Liver (tissue), 7 donors: ENCODE measurements at regions not wholly inside any gene's neighbourhood (a gene's known extent, or its start where the extent isn't known, plus 50 kb on each side); places are given as distances from the start of the nearest gene placed in this dataset.

Source experiments
- DNase-seq: peaks from one replicate; pipeline ENCODE4 v3.0.0-alpha.2; 2017; ENCODE audit warnings: low spot score
- H3K27ac ChIP-seq, 2 donors: one replicate each; pipeline ENCODE4 v1.7.0; 2013; ENCODE audit warnings: inconsistent platforms in 2 of 2, low read length in 2 of 2, control low read depth in 1 of 2, low read depth in 1 of 2, mild to moderate bottlenecking in 1 of 2
- H3K27me3 ChIP-seq, 4 donors: one replicate each; pipeline versions ENCODE4 v1.6.1 to v1.7.0; 2013; ENCODE audit warnings: low read length in 3 of 4, inconsistent platforms in 1 of 4, mild to moderate bottlenecking in 1 of 4, moderate library complexity in 1 of 4; ENCODE audit not compliant: control insufficient read depth in 4 of 4, insufficient read depth in 4 of 4
- H3K36me3 ChIP-seq, 4 donors: one replicate each; pipeline versions ENCODE4 v1.6.1 to v1.7.0; 2013; ENCODE audit warnings: low read length in 3 of 4, mild to moderate bottlenecking in 3 of 4, low read depth in 1 of 4, moderate library complexity in 1 of 4; ENCODE audit not compliant: control insufficient read depth in 4 of 4, insufficient read depth in 3 of 4
- H3K4me1 ChIP-seq, 4 donors: one replicate each; pipeline versions ENCODE4 v1.6.1 to v1.7.0; 2013; ENCODE audit warnings: low read length in 3 of 4, mild to moderate bottlenecking in 3 of 4, moderate library complexity in 1 of 4; ENCODE audit not compliant: control insufficient read depth in 4 of 4, insufficient read depth in 4 of 4
- H3K4me3 ChIP-seq, 3 donors: one replicate each; pipeline versions ENCODE4 v1.6.1 to v1.7.0; 2013; ENCODE audit warnings: low read length in 3 of 3, control low read depth in 1 of 3, low read depth in 1 of 3, mild to moderate bottlenecking in 1 of 3
- H3K9ac ChIP-seq, 2 donors: one replicate each; pipeline ENCODE4 v1.7.0; 2013; ENCODE audit warnings: low read length in 2 of 2, mild to moderate bottlenecking in 2 of 2, moderate library complexity in 2 of 2, control low read depth in 1 of 2, low read depth in 1 of 2
- H3K9me3 ChIP-seq, 4 donors: one replicate each; pipeline versions ENCODE4 v1.6.1 to v1.7.0; 2013; ENCODE audit warnings: low read length in 3 of 4; ENCODE audit not compliant: control insufficient read depth in 4 of 4
- EGR1 ChIP-seq, 2 donors: IDR thresholded peaks; 2 replicates each; pipeline ENCODE4 v1.6.1; 2016 to 2018; ENCODE audit warnings: antibody characterized with exemption in 2 of 2, low read depth in 2 of 2
- FOXA1 ChIP-seq: IDR thresholded peaks from 2 replicates; pipeline ENCODE4 v1.6.1; 2016; ENCODE audit warnings: antibody characterized with exemption
- FOXA2 ChIP-seq: IDR thresholded peaks from 2 replicates; pipeline ENCODE4 v1.6.1; 2016; ENCODE audit warnings: antibody characterized with exemption
- GABPA ChIP-seq, 2 donors: IDR thresholded peaks in 1 of 2; conservative IDR thresholded peaks in 1 of 2; 2 replicates each; pipeline ENCODE4 v1.6.1; 2016; ENCODE audit warnings: antibody characterized with exemption in 2 of 2, mild to moderate bottlenecking in 1 of 2, moderate library complexity in 1 of 2
- HNF4A ChIP-seq, 2 donors: conservative IDR thresholded peaks; 2 replicates each; pipeline ENCODE4 v1.6.1; 2016; ENCODE audit warnings: antibody characterized with exemption in 2 of 2, mild to moderate bottlenecking in 2 of 2
- HNF4G ChIP-seq: IDR thresholded peaks from 2 replicates; pipeline ENCODE4 v1.6.1; 2016; ENCODE audit warnings: antibody characterized with exemption
- JUND ChIP-seq, 2 donors: IDR thresholded peaks; 2 replicates each; pipeline ENCODE4 v1.6.1; 2016; ENCODE audit warnings: antibody characterized with exemption in 2 of 2
- NR2F2 ChIP-seq: IDR thresholded peaks from 2 replicates; pipeline ENCODE4 v1.6.1; 2016; ENCODE audit warnings: antibody characterized with exemption
- RAD21 ChIP-seq, 2 donors: IDR thresholded peaks; 2 replicates each; pipeline ENCODE4 v1.6.1; 2016; ENCODE audit warnings: antibody characterized with exemption in 2 of 2, mild to moderate bottlenecking in 2 of 2
- RXRA ChIP-seq, 2 donors: IDR thresholded peaks; 2 replicates each; pipeline ENCODE4 v1.6.1; 2017 to 2018; ENCODE audit warnings: antibody characterized with exemption in 2 of 2, mild to moderate bottlenecking in 1 of 2
- SP1 ChIP-seq: IDR thresholded peaks from 2 replicates; pipeline ENCODE4 v1.6.1; 2018; ENCODE audit warnings: antibody characterized with exemption, mild to moderate bottlenecking
- TAF1 ChIP-seq: conservative IDR thresholded peaks from 2 replicates; pipeline ENCODE4 v1.6.1; 2016; ENCODE audit warnings: antibody characterized with exemption, mild to moderate bottlenecking
- YY1 ChIP-seq: IDR thresholded peaks from 2 replicates; pipeline ENCODE4 v1.6.1; 2016; ENCODE audit warnings: antibody characterized with exemption, mild to moderate bottlenecking
- WGBS: extraction: QIAGEN DNeasy Blood & Tissue Kit; methylation state at CpG from one replicate; pipeline ENCODE4 v1.1.7; 2013; 5-methylcytosine and 5-hydroxymethylcytosine counted together
- TF ChIP-seq, protein P1 (sequence below): IDR thresholded peaks from 2 replicates; pipeline ENCODE4 v1.6.1; 2016; ENCODE audit warnings: antibody characterized with exemption, mild to moderate bottlenecking
- TF ChIP-seq, protein P2 (sequence below): IDR thresholded peaks from 2 replicates; pipeline ENCODE4 v1.6.1; 2016; ENCODE audit warnings: antibody characterized with exemption
- TF ChIP-seq, protein P3 (sequence below): IDR thresholded peaks from 2 replicates; pipeline ENCODE4 v1.6.1; 2016; ENCODE audit warnings: antibody characterized with exemption
- TF ChIP-seq, protein P4 (sequence below): IDR thresholded peaks from 2 replicates; pipeline ENCODE4 v1.6.1; 2016; ENCODE audit warnings: antibody characterized with exemption
- donor health status: healthy.
- donor health status: healthy.
- donor health status: healthy.
- donor health status: healthy.

DNA sequence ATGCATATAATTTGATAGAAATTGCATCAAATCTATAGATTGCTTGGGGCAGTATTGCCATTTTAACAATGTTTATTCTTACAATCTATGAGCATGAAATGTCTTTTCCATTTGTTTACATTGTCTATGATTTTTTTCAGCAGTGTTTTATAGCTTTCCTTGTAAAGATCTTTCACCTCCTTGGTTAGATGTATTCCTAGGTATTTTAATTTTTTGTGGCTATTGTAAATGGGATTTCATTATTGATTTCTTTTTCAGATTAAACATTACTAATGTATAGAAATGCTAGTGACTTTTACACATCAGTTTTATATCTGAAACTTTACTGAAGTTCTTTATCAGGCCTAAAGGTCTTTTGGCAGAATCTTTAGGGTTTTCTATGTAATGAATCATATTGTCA is 237.6 kb upstream of the STAC start:
- no peak overlapping the region for H3K9ac ChIP-seq
- H3K27me3 ChIP-seq = no peaks in the 10 kb centered on the region
- no peak overlapping the region for H3K4me3 ChIP-seq
- no peak for DNase-seq
- TF ChIP-seq, protein P1, sequence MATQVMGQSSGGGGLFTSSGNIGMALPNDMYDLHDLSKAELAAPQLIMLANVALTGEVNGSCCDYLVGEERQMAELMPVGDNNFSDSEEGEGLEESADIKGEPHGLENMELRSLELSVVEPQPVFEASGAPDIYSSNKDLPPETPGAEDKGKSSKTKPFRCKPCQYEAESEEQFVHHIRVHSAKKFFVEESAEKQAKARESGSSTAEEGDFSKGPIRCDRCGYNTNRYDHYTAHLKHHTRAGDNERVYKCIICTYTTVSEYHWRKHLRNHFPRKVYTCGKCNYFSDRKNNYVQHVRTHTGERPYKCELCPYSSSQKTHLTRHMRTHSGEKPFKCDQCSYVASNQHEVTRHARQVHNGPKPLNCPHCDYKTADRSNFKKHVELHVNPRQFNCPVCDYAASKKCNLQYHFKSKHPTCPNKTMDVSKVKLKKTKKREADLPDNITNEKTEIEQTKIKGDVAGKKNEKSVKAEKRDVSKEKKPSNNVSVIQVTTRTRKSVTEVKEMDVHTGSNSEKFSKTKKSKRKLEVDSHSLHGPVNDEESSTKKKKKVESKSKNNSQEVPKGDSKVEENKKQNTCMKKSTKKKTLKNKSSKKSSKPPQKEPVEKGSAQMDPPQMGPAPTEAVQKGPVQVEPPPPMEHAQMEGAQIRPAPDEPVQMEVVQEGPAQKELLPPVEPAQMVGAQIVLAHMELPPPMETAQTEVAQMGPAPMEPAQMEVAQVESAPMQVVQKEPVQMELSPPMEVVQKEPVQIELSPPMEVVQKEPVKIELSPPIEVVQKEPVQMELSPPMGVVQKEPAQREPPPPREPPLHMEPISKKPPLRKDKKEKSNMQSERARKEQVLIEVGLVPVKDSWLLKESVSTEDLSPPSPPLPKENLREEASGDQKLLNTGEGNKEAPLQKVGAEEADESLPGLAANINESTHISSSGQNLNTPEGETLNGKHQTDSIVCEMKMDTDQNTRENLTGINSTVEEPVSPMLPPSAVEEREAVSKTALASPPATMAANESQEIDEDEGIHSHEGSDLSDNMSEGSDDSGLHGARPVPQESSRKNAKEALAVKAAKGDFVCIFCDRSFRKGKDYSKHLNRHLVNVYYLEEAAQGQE = no peak
- no peak for TF ChIP-seq NR2F2
- no peak for TF ChIP-seq HNF4G
- TF ChIP-seq HNF4A (conservative IDR thresholded peaks at IDR 0.05) = no peak
- no peak for TF ChIP-seq YY1
- TF ChIP-seq FOXA1 = no peak
- TF ChIP-seq GABPA (IDR thresholded peaks at IDR 0.05 in 1 of 2, conservative IDR thresholded peaks at IDR 0.05 in 1 of 2) = no peak
- TF ChIP-seq JUND (IDR thresholded peaks at IDR 0.05) = no peak
- no peak for TF ChIP-seq RAD21 (IDR thresholded peaks at IDR 0.05)
- TF ChIP-seq RXRA (IDR thresholded peaks at IDR 0.05) = no peak
- TF ChIP-seq, protein P2, sequence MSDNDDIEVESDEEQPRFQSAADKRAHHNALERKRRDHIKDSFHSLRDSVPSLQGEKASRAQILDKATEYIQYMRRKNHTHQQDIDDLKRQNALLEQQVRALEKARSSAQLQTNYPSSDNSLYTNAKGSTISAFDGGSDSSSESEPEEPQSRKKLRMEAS = no peak
- TF ChIP-seq, protein P3, sequence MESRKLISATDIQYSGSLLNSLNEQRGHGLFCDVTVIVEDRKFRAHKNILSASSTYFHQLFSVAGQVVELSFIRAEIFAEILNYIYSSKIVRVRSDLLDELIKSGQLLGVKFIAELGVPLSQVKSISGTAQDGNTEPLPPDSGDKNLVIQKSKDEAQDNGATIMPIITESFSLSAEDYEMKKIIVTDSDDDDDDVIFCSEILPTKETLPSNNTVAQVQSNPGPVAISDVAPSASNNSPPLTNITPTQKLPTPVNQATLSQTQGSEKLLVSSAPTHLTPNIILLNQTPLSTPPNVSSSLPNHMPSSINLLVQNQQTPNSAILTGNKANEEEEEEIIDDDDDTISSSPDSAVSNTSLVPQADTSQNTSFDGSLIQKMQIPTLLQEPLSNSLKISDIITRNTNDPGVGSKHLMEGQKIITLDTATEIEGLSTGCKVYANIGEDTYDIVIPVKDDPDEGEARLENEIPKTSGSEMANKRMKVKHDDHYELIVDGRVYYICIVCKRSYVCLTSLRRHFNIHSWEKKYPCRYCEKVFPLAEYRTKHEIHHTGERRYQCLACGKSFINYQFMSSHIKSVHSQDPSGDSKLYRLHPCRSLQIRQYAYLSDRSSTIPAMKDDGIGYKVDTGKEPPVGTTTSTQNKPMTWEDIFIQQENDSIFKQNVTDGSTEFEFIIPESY = no peak
- no peak for TF ChIP-seq TAF1
- TF ChIP-seq EGR1 (IDR thresholded peaks at IDR 0.05; ENCODE audit: low read depth in 2 of 2) = no peak
- no peaks in the 10 kb centered on the region for H3K36me3 ChIP-seq
- no peaks in the 10 kb centered on the region for H3K9me3 ChIP-seq
- no peak overlapping the region for H3K27ac ChIP-seq
- no peaks in the 10 kb centered on the region for H3K4me1 ChIP-seq

DNA sequence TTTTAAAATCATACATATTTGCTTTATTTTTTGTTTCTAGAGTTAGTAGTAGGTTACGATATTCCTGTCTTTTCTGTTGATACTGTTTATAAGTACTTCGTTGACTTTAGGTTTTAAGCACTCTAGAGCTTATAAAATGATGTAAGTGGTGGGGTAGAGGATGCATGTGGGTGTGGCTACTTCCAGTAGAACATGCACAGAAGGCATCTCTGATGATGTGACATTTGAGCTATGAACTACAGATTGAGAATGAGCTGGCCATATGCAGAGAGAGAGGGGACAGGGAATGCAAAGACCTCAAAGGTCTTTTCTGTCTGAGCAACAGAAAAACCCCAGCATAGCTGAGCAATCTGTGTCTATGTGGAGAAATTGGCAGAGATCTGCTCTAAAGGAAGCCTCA is 233.9 kb upstream of the STAC start:
- WGBS = 83% methylated on average over 2 of the region's 2 CpGs
- DNase-seq = no peak
- no peaks in the 10 kb centered on the region for H3K27me3 ChIP-seq
- no peak overlapping the region for H3K27ac ChIP-seq
- TF ChIP-seq GABPA (IDR thresholded peaks at IDR 0.05 in 1 of 2, conservative IDR thresholded peaks at IDR 0.05 in 1 of 2) = no peak
- TF ChIP-seq, protein P2 = no peak
- TF ChIP-seq, protein P4, sequence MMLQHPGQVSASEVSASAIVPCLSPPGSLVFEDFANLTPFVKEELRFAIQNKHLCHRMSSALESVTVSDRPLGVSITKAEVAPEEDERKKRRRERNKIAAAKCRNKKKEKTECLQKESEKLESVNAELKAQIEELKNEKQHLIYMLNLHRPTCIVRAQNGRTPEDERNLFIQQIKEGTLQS = no peak
- TF ChIP-seq JUND (IDR thresholded peaks at IDR 0.05) = no peak
- no peak for TF ChIP-seq HNF4A (conservative IDR thresholded peaks at IDR 0.05)
- no peak for TF ChIP-seq FOXA1
- no peak for TF ChIP-seq FOXA2
- TF ChIP-seq RAD21 (IDR thresholded peaks at IDR 0.05) = no peak
- no peak for TF ChIP-seq NR2F2
- TF ChIP-seq SP1 = no peak
- no peak overlapping the region for H3K9ac ChIP-seq
- no peak overlapping the region for H3K4me3 ChIP-seq
- H3K4me1 ChIP-seq = no peaks in the 10 kb centered on the region
- no peaks in the 10 kb centered on the region for H3K9me3 ChIP-seq
- H3K36me3 ChIP-seq = no peaks in the 10 kb centered on the region
